LNCaP clone FGC (cell line): ENCODE measurements at regions not wholly inside any gene's neighbourhood (a gene's known extent, or its start where the extent isn't known, plus 50 kb on each side); places are given as distances from the start of the nearest gene placed in this dataset.

ENCODE experiments used
- DNase-seq: peaks from one replicate; pipeline ENCODE4 v3.0.0-alpha.2; 2011; ENCODE audit warnings: low read depth
- H3K4me3 ChIP-seq: 2 replicates; pipeline ENCODE4 v1.5.1; 2011; ENCODE audit warnings: mild to moderate bottlenecking, low read depth, low read length, control low read depth
- TF ChIP-seq, protein P1 (sequence below): IDR thresholded peaks from 2 replicates; pipeline ENCODE4 v1.5.1; 2012; ENCODE audit warnings: mild to moderate bottlenecking; ENCODE audit not compliant: control insufficient read depth, insufficient read depth; ENCODE audit errors: extremely low read depth

DNA sequence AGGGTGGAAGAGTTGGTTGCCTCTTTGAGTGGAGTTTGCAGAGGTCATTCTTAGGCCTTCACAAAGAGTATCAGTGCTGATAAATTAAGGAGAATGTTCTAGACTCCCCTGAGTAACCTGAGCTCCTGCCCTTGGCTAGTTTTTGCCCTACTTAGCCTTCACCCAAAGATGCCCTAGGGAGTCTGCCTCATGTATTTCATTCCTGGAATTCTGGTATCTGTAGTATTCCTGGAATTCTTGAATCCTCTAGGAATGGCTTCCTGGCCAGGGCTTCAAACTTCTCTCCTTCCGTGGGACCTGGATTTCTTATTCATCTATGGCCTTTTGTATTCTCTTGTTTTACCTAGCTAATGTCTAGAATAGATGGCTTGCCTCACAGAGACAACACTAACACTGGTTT, 701.1 kb downstream of the NOVA1 start:
- TF ChIP-seq, protein P1, sequence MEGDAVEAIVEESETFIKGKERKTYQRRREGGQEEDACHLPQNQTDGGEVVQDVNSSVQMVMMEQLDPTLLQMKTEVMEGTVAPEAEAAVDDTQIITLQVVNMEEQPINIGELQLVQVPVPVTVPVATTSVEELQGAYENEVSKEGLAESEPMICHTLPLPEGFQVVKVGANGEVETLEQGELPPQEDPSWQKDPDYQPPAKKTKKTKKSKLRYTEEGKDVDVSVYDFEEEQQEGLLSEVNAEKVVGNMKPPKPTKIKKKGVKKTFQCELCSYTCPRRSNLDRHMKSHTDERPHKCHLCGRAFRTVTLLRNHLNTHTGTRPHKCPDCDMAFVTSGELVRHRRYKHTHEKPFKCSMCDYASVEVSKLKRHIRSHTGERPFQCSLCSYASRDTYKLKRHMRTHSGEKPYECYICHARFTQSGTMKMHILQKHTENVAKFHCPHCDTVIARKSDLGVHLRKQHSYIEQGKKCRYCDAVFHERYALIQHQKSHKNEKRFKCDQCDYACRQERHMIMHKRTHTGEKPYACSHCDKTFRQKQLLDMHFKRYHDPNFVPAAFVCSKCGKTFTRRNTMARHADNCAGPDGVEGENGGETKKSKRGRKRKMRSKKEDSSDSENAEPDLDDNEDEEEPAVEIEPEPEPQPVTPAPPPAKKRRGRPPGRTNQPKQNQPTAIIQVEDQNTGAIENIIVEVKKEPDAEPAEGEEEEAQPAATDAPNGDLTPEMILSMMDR, result no peak
- no peak for DNase-seq
- no peak overlapping the region for H3K4me3 ChIP-seq

DNA sequence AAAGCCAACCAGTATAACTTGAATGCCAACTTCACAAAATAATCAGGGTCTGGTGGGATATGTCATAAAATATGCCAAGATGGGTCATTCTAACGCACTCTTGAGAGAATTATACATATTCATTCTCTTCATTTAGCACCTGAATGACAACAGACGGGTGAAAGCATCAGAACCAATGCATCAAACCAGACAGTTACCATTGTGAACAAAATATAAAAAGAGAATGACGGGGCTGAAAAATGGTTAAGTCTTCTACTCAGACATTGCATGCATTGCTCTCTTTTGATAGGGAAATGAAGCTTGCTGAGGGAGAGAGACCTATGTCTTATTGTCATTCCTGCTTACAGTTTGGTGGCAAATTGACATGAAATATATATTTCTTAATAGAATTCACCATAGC, 702.1 kb downstream of the NOVA1 start:
- no peak for DNase-seq
- TF ChIP-seq, protein P1, result no peak
- no peak overlapping the region for H3K4me3 ChIP-seq

DNA sequence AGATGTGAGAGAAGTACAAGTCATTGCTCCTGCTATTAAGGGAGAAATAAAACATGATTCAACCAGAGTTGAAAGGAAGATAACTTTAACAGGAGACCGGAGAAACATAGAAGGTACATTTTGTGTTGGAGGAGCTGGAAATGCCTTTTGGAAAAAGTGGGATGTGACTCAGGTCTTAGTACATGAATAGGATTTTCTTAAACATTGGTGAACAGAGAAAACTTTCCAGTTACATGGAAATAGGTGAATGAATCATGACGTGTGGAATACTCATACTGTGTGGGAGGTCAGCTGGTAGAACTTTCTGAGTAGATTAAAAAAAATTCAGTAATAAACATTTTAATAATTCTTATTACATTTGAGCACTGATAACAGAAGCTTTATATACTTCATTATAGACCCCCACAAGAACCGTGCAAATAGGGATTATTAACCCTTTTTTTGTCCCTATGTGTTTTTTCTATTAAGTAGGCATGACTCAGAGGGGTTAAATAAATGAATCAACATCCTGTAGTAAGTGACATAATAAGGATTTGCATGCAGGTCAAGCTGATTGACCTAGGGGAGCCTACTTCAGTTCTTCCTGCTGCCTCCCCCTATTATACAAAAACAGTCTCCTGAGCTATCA, 710.5 kb downstream of the NOVA1 start:
- no peak for DNase-seq
- TF ChIP-seq, protein P1, result no peak
- no peak overlapping the region for H3K4me3 ChIP-seq

DNA sequence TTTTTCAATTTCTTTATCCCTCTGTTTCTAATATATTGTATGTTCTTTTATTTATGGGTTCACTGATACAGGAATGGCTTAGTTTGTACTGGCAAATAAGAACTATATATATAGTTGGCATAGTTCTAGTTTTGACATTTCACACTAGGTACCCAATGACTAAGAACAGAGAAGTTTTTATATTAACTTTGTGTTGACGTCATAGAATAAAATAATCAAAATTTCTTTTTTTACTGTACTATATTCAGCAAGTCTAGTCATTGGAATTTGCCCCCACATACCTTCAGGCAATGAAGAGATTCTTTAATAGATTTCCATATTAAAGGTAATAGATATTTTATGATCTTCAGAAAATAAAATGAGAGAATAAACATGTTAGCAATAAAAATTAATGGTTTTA, 713.2 kb downstream of the NOVA1 start:
- no peak for DNase-seq
- TF ChIP-seq, protein P1, result no peak
- H3K4me3 ChIP-seq, result no peak overlapping the region

DNA sequence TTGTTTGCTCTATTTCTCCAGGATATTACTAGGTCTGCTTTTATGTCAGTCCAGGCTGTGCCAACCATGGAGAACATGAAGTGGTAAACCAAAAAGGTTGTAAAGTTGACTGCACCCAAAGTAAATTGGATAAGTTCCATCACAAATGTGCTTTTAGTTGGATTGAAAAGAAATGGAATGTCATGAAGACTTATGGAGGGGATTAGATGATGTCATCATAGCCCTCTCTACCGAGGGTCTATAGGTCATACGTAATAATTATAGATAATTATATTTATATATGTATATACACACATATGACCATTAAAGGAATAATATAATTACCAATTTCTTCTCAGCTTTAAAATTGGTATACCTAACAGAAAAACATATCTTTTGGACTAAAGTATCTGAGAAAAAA, 714.9 kb downstream of the NOVA1 start:
- no peak for DNase-seq
- TF ChIP-seq, protein P1, result no peak
- no peak overlapping the region for H3K4me3 ChIP-seq

DNA sequence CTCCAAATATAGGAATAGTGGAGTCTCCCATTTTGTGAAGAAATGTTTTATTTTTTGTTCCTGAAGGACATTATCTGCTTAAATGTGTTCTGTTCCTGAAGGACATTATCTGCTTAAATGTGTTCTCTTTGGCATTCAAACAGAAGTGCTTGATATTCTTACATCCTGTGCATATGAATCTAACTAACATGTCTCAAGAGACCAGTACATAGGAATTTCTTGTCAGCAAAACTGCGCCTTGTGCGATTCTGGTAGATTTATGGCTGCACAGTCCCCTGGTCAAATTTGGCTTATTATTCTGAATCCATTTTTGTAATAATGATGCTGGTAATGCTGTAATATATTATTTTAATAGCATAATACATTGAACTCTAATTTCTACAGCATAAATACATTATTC, 722.4 kb downstream of the NOVA1 start:
- TF ChIP-seq, protein P1, result no peak
- H3K4me3 ChIP-seq, result no peak overlapping the region
- no peak for DNase-seq

DNA sequence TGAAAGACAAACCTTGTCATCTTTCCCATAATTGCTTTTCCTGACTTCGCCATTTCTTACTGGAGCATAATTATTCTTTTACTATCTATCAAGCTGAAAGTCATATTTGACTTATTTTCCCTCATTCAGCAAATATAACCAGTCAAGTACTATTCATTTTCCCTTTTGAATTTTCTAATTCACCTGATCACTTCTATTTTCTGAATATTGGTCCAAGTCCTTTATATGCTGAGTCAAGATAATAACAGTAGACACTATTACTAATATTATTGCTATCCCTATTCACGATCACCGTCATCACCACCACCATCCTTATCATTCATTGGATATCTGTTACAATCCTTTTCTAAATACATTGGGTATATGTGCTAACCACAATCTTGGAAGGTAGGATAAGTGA, 728.0 kb downstream of the NOVA1 start:
- H3K4me3 ChIP-seq, result no peak overlapping the region
- DNase-seq, result no peak
- TF ChIP-seq, protein P1, result no peak
